NCI-H187 treated with DMSO at 0.1 percent for 48 hours (cell line): ENCODE measurements at regions not wholly inside any gene's neighbourhood (a gene's known extent, or its start where the extent isn't known, plus 50 kb on each side); places are given as distances from the start of the nearest gene placed in this dataset.

Source experiments
- DNase-seq: peaks from one replicate; lab custom pipeline; 2025; lab: John Stamatoyannopoulos, UW

GRCh38 chr2:106981491-106981890 lies 95.5 kb upstream of the ST6GAL2 start:
- no peak for DNase-seq

- DNase-seq: no peak
These were observed 96.4 kb upstream of the ST6GAL2 start for GRCh38 chr2:106982350-106982749.

DNA sequence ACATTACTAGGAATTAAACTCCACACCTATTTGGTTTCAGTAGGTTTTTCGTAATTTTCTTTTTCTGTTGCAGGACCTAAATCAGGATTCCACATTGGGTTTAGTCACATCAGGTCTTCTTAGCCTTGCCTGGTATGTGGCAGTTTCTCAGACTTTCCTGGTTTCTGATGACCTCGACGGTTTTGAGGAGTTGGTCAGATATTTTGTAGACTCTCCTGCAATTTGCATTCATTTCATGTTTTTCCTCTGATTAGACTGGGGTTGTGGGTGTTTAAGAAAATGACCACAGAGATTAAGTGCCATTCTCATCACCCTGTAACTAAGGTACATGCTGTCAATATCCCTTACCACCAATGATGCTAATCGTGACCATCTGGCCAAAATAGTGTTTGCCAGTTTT lies 97.3 kb upstream of the ST6GAL2 start:
- DNase-seq: no peak

GRCh38 chr2:106988361-106988760 lies 102.4 kb upstream of the ST6GAL2 start:
- no peak for DNase-seq

GRCh38 chr2:106990297-106990696 lies 104.3 kb upstream of the ST6GAL2 start:
- no peak for DNase-seq

DNA sequence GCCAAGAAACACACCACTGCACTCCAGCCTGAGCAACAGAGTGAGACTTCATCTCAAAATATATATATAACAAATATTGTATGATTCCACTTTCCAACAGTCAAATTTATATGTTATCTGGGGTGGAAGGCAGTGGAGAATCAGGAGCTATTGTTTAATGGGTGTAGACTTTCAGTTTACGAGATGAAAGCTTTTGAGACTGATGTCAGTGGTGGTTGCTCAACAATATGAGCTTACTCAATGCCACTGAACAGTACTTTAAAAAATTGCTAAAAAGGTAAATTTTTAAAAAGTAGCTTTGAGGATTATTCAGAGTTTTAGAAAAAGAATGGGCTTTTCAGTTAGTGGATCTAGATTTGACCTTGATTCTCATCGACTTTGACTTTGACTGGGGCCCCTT lies 105.9 kb upstream of the ST6GAL2 start:
- no peak for DNase-seq

DNA sequence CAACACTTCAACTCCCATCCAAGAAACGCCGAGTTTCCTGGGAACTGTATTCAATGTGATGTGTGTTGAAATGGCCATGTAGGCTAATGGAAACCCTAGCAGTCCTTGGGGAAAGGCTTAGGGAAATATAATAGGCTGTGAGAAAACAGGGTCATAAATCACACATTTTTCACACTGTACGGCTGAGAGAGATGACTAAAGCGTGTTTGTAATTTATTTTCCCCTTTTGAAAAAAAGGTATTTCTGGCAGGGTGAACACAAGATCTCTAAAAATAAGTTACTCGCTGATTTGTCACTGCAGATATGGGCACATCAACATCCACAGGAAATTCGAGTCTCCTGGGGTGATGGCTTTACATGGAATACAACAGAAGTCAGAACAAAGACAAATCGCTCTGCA lies 109.6 kb upstream of the ST6GAL2 start:
- DNase-seq: no peak

DNA sequence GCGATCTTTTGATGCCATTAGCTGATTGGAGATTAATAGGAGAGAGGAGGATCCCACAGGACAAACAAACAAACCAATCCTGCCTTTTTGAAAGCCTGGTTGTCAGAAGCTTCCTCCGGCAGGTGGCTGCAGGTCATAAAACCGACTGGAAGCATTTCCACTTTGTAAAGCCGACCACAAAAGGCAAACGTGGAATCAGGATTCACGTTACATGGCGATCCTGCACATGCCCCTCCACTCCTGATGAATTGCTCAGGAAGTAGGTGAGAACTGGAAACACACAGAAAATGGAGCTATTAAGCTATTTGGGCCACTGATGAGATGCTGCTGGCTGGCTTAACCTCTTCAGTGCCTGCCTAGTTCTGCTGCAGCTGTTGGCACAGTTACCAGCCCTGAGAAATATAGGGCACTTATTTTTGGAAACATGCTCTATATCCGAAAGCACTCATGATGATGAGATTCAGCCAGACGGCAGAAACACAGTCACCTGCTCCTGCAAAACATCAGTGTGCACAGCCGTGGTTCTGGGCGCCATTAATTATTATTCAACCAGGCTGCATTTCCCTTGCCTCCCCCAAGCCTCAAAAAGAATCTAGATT lies 110.3 kb upstream of the ST6GAL2 start:
- no peak for DNase-seq

DNA sequence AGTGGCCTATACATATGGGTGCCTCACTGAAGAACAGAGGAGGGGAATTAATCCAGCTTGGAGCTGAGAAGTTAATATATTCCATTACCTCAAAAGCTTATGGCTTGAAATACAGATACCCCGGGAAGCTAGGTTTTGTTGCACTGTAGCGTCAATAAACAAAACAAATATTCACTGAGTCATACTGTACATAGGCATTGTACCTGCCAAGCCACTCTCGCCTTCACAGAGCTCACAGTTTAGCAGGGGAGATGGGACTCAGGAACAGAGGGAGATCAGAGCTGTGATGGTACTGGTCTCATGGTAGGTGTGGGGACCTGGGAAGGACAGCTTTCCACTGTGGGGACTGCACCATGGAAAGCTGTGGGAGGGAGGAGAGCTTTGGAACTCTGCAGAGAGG lies 111.2 kb upstream of the ST6GAL2 start:
- no peak for DNase-seq

- DNase-seq: no peak
These were observed 115.1 kb upstream of the ST6GAL2 start for GRCh38 chr2:107001062-107001461.

DNA sequence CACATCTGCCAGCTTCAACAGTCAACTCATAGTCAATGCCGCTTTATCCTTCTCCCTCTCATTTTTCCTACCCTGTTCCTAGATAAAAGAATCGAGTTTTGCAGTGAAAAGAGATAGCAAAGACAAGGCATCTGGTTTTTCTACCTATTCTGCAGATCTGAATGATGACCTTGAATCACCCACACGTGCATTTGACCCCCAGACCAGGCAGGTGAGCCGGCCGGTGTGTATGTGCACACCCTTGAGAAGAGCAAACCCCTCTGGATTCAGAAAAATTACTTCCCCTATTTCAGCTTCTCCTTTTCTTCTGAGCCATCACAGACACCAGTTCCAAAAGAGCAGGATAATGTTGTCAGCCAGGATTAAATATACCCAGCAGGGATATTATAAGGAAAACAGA lies 115.6 kb upstream of the ST6GAL2 start:
- no peak for DNase-seq

DNA sequence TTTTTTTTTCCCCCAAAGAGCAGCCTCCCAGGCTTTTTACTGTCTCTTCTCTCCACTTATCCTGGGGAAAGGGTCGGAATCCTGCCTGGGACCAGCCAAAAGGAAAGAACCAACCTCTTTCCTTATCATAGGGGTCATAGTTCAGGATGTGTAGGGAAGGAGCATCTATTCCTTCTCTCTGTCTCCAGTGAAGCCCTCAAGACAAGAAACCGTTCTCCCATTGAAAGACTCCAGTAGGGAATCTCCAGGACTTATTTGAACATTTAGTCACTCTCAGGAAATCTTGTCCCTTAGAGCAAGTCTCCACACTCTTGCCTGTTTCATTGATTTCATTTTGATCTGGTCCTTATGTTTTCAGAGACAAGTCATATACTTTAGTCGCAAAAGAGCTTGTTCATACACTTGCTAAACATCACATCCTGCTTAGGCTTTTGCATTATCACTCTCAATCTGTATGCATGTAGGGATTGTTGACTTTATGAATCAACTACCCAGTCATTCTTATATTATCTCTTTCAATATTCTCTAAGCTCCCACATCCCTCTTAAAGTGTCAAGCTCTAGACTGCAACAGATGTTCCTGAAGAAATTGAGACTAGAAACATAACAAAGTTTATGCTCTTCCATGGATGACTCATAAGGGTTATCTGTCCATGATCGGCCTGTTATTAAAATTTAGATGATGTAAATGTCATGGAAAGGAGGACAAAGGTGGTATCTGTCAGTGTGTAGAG lies 116.2 kb upstream of the ST6GAL2 start:
- no peak for DNase-seq

DNA sequence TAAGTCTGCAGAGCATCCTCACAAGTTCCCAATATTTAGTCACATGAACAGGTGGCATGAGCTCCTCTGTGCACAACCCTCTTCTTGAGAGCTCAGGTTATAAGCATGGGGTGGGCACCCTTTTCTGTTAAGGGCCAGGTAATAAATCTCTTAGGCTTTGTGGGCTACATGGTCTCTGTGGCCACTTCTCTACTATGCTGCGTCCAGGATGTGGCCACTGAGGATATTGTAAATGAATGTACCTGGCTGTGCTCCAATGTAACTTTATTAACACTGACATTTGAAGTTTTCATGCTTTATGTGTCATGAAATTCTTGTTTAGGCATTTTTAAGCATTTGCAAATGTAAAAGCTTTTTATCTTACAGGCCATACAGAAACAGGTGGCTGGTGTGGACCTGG lies 116.8 kb upstream of the ST6GAL2 start:
- no peak for DNase-seq

- DNase-seq: no peak
These were observed 119.9 kb upstream of the ST6GAL2 start for GRCh38 chr2:107005853-107006252.

DNA sequence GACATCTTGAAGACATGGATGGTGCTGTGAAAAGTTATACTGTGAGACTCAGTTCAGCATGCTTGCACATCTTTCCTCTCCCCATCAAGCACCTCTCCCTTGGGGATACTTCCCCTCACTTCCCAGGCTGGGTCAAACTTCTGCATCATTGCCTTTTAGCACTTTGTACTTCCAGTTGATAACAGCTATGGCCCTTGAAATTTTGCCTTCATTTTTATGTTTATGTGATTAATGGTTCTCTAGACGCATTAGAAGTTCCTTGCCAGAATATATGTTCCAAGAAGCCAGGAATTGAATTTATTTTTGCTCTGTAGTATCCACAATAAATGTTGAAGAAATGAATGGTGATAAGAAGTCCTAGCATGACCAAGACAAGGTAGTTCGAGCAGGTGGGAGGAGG lies 120.9 kb upstream of the ST6GAL2 start:
- no peak for DNase-seq

DNA sequence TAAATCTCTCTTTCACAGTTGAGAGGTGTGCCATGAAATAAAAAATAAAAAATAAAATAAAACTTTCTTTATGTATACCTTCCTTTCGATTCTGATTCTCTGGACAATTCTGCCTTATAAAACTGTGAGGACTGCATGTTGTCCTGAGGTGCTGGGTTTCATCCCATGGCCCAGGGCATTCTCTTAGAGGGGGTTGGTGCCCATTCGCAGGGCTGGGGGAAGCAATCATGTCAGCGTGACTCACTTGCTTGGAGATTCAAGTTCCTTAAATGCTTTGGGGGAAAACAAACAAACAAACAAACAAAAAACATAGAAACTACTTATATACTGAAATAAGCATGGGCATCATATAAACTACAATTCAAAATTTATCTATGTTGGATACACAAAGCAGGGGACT lies 122.0 kb upstream of the ST6GAL2 start:
- DNase-seq: no peak

DNA sequence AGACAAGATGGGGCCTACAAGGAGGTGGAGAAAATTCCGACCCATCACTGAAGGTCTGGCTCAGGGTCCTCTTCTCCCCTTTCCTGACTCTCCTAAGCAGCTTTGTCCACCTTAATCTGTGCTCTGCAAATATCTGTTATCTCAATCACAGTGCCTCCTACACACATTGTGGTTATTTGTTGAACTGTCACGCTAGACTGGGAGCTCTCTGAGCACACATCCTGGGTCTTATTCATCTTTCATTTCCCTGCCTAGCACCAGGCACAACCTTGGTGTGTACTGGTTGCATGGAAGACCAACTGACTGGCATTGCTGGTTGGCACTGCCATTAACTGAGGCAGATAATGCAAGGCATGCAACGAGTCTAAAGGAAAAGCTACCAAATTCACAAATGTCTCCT lies 122.9 kb upstream of the ST6GAL2 start:
- no peak for DNase-seq

- DNase-seq: no peak
These were observed 123.3 kb upstream of the ST6GAL2 start for GRCh38 chr2:107009275-107009674.

GRCh38 chr2:107012714-107013306 lies 126.8 kb upstream of the ST6GAL2 start:
- DNase-seq: no peak

DNA sequence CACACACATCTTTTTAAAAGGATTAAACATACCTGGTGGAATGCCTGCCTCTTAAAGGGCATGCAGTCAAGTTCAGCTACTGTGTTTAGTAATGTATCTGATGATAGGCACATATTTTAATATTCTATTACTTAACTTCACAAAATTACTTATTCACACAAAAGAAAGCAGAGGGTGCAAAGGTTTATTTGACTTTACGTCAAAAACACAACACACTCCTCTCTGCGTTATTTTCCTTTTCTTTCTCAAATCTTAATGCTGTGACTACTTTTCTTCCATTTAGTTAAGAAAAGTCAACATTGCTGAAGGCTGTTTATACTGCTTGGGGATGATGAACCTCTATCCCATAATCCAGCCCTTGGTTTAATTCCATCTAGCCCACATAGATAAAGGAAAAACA lies 127.9 kb upstream of the ST6GAL2 start:
- DNase-seq: no peak

- DNase-seq: no peak
These were observed 132.4 kb upstream of the ST6GAL2 start for GRCh38 chr2:107018366-107018765.

DNA sequence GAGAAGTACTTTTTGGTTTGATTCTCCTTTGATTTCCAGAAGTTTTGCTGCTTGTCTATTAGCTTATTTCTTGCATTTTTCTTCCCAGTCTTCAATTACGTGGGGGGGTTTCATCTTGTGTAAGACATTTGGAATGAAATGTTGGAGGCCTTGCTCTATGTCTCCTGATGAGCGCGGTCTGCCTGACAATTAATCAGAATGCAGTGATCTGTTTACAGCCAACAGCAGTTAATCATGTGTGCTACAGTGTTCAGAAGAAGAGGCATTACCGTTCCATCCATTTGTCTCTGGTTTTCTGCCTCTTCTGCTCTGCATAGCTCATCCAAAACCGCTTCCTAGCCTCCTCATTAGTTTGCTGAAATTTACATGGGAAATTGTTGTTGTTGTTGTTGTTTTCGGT lies 134.4 kb upstream of the ST6GAL2 start:
- no peak for DNase-seq

- DNase-seq: no peak
These were observed 138.3 kb upstream of the ST6GAL2 start for GRCh38 chr2:107024269-107024668.
